CD14-positive monocyte (primary cell): ENCODE measurements at regions not wholly inside any gene's neighbourhood (a gene's known extent, or its start where the extent isn't known, plus 50 kb on each side); places are given as distances from the start of the nearest gene placed in this dataset.
A peak's percentile ranks its signal among the peaks of the same experiment; 100 is the strongest.

Experiments
- DNase-seq, 3 donors: peaks; one replicate each; pipeline ENCODE4 v3.0.0-alpha.2; 2011 to 2022
- H2AFZ ChIP-seq: 2 replicates; pipeline ENCODE4 v1.6.0; 2012; ENCODE audit warnings: mild to moderate bottlenecking, low read depth, low read length, inconsistent platforms; ENCODE audit not compliant: insufficient read depth, poor library complexity, severe bottlenecking
- H3K27ac ChIP-seq, 2 donors: 1 replicate in 1 of 2; 2 replicates in 1 of 2; pipeline ENCODE4 v1.5.1; 2012 to 2013; ENCODE audit warnings: low read length in 2 of 2, control low read depth in 1 of 2, inconsistent platforms in 1 of 2, low read depth in 1 of 2, mild to moderate bottlenecking in 1 of 2
- H3K27me3 ChIP-seq, 2 donors: one replicate each; pipeline versions ENCODE4 v1.6.0 to v1.6.1; 2011 to 2013; ENCODE audit warnings: low read length in 2 of 2; ENCODE audit not compliant: control insufficient read depth in 2 of 2, insufficient read depth in 2 of 2
- H3K36me3 ChIP-seq, 2 donors: replicated peaks in 1 of 2; 1 replicate in 1 of 2; 2 replicates in 1 of 2; pipeline versions ENCODE4 v1.5.1 to v1.6.1; 2012 to 2013; ENCODE audit warnings: low read length in 2 of 2, control low read depth in 1 of 2, inconsistent platforms in 1 of 2, mild to moderate bottlenecking in 1 of 2; ENCODE audit not compliant: insufficient read depth in 2 of 2, control insufficient read depth in 1 of 2
- H3K4me1 ChIP-seq, 2 donors: 1 replicate in 1 of 2; 2 replicates in 1 of 2; pipeline versions ENCODE4 v1.5.1 to v1.6.1; 2012 to 2013; ENCODE audit warnings: low read length in 2 of 2, control low read depth in 1 of 2, inconsistent platforms in 1 of 2, mild to moderate bottlenecking in 1 of 2, moderate library complexity in 1 of 2; ENCODE audit not compliant: insufficient read depth in 2 of 2, control insufficient read depth in 1 of 2
- H3K4me2 ChIP-seq: replicated peaks from 2 replicates; pipeline ENCODE3; 2012; ENCODE audit warnings: low read length, moderate library complexity, mild to moderate bottlenecking; ENCODE audit not compliant: poor library complexity, severe bottlenecking; ENCODE audit errors: extremely low read depth
- H3K4me3 ChIP-seq, 3 experiments: fragments of 200-600 bp in 1 of 3; sonication (generic) in 1 of 3; replicated peaks in 1 of 3; 1 replicate in 2 of 3; 2 replicates in 1 of 3; pipeline ENCODE4 v1.5.1; 2011 to 2013; ENCODE audit warnings: low read length in 3 of 3, mild to moderate bottlenecking in 3 of 3, control low read depth in 2 of 3, low read depth in 2 of 3, inconsistent platforms in 1 of 3, moderate library complexity in 1 of 3
- H3K79me2 ChIP-seq: 2 replicates; pipeline ENCODE4 v1.6.0; 2012; ENCODE audit warnings: mild to moderate bottlenecking, control low read depth, inconsistent platforms, low read length, moderate library complexity; ENCODE audit not compliant: insufficient read depth
- H3K9ac ChIP-seq: 2 replicates; pipeline ENCODE4 v1.6.0; 2017; ENCODE audit warnings: low read length, mild to moderate bottlenecking; ENCODE audit not compliant: insufficient read depth, poor library complexity, severe bottlenecking
- H3K9me3 ChIP-seq, 2 donors: replicated peaks in 1 of 2; 1 replicate in 1 of 2; 2 replicates in 1 of 2; pipeline versions ENCODE4 v1.5.1 to v1.6.1; 2012 to 2013; ENCODE audit warnings: low read length in 2 of 2, control low read depth in 1 of 2; ENCODE audit not compliant: control insufficient read depth in 1 of 2, insufficient read depth in 1 of 2
- H4K20me1 ChIP-seq: 2 replicates; pipeline ENCODE4 v1.6.0; 2012; ENCODE audit warnings: mild to moderate bottlenecking, low read length, control low read depth, moderate library complexity; ENCODE audit not compliant: insufficient read depth
- H3K27ac Mint-ChIP-seq, 7 donors: one replicate each; pipeline ENCODE4 v1.8.0; 2020; ENCODE audit warnings: mild to moderate bottlenecking in 7 of 7, mixed read lengths in 7 of 7, moderate library complexity in 6 of 7, inconsistent platforms in 2 of 7
- H3K27me3 Mint-ChIP-seq, 3 donors: one replicate each; pipeline ENCODE4 v1.8.0; 2021 to 2022; ENCODE audit warnings: low read depth in 3 of 3, mild to moderate bottlenecking in 3 of 3, mixed read lengths in 3 of 3, moderate library complexity in 3 of 3, inconsistent platforms in 1 of 3
- H3K36me3 Mint-ChIP-seq, 2 donors: one replicate each; pipeline ENCODE4 v1.8.0; 2020; ENCODE audit warnings: mixed read lengths in 2 of 2, inconsistent platforms in 1 of 2, mild to moderate bottlenecking in 1 of 2
- H3K4me1 Mint-ChIP-seq: one replicate; pipeline ENCODE4 v1.8.0; 2020; ENCODE audit warnings: mild to moderate bottlenecking, mixed read lengths
- H3K4me3 Mint-ChIP-seq, 2 donors: one replicate each; pipeline ENCODE4 v1.8.0; 2020; ENCODE audit warnings: mild to moderate bottlenecking in 2 of 2, mixed read lengths in 2 of 2, moderate library complexity in 1 of 2
- H3K9me3 Mint-ChIP-seq, 7 donors: one replicate each; pipeline ENCODE4 v1.8.0; 2020 to 2022; ENCODE audit warnings: mixed read lengths in 7 of 7, mild to moderate bottlenecking in 6 of 7, moderate library complexity in 6 of 7, inconsistent platforms in 2 of 7
- WGBS: methylation state at CpG from one replicate; pipeline ENCODE4 v1.1.5; 2013; ENCODE audit warnings: missing lambda C conversion rate; ENCODE audit not compliant: insufficient coverage; 5-methylcytosine and 5-hydroxymethylcytosine counted together
- intact Hi-C, 2 donors: fragments of 100-400 bp; cut with micrococcal nuclease; formaldehyde crosslinking; loops; one replicate each; pipeline versions ENCODE4 v1.15.0 to v1.15.1; 2023
- TF ChIP-seq, protein P1 (sequence below): fragments of 200-600 bp; IDR thresholded peaks from one replicate; pipeline ENCODE4 v1.8.0; 2022; ENCODE audit warnings: antibody characterized with exemption, mild to moderate bottlenecking

DNA sequence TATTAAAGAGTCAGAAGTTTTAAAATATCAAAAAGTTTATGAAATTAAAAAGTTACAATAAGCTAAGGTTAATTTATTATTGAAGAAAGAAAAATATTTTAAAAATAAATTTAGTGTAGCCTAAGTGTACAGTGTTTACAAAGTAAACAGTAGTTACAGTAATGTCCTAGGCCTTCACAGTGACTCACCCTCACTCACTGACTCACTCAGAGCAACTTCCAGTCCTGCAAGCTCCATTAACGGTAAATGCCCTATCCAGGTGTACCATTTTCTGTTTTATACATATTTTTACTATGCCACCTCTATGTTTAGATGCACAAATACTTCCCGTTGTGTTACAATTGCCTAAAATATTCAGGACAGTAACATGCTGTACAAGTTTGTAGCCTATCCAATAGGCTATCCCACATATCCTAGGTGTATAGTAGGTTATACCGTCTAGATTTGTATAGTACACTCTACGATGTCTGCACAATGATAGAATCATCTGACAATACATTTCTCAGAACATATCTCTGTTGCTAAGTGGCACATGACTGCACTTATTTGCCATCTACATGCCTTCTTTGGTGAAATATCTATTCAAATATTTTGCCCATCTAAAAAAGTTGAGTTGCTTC lies 67.2 kb upstream of the WSB1 start:
- no peak overlapping the region for H3K27ac Mint-ChIP-seq
- WGBS: no CpG with 5 or more reads among the region's 4 CpGs
- H3K4me1 ChIP-seq: no peaks in the 10 kb centered on the region
- peaks cover 0 to 4% (median 3%) of the 10 kb centered on the region in 3 donors for H3K27me3 Mint-ChIP-seq
- no peak overlapping the region for H3K27ac ChIP-seq
- no peaks in the 10 kb centered on the region for H3K9me3 ChIP-seq
- H2AFZ ChIP-seq: no peak overlapping the region
- no peaks in the 10 kb centered on the region for H4K20me1 ChIP-seq
- peak in 2 of 3 donors; percentile 30 to 61 for DNase-seq
- no peak overlapping the region for H3K4me2 ChIP-seq
- peaks cover 2% of the 10 kb centered on the region for H3K4me1 Mint-ChIP-seq
- no peak overlapping the region for H3K9ac ChIP-seq
- no peaks in the 10 kb centered on the region for H3K27me3 ChIP-seq
- H3K36me3 Mint-ChIP-seq: peaks cover 0 to 2% of the 10 kb centered on the region in 2 donors
- intact Hi-C loops: no loop called here
- TF ChIP-seq, protein P1, sequence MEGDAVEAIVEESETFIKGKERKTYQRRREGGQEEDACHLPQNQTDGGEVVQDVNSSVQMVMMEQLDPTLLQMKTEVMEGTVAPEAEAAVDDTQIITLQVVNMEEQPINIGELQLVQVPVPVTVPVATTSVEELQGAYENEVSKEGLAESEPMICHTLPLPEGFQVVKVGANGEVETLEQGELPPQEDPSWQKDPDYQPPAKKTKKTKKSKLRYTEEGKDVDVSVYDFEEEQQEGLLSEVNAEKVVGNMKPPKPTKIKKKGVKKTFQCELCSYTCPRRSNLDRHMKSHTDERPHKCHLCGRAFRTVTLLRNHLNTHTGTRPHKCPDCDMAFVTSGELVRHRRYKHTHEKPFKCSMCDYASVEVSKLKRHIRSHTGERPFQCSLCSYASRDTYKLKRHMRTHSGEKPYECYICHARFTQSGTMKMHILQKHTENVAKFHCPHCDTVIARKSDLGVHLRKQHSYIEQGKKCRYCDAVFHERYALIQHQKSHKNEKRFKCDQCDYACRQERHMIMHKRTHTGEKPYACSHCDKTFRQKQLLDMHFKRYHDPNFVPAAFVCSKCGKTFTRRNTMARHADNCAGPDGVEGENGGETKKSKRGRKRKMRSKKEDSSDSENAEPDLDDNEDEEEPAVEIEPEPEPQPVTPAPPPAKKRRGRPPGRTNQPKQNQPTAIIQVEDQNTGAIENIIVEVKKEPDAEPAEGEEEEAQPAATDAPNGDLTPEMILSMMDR: no peak
- H3K36me3 ChIP-seq: no peaks in the 10 kb centered on the region
- no peak overlapping the region for H3K4me3 Mint-ChIP-seq
- H3K4me3 ChIP-seq: no peak overlapping the region
- no peaks in the 10 kb centered on the region for H3K79me2 ChIP-seq
- H3K9me3 Mint-ChIP-seq: peaks cover 0 to 10% (median 4%) of the 10 kb centered on the region in 7 donors

DNA sequence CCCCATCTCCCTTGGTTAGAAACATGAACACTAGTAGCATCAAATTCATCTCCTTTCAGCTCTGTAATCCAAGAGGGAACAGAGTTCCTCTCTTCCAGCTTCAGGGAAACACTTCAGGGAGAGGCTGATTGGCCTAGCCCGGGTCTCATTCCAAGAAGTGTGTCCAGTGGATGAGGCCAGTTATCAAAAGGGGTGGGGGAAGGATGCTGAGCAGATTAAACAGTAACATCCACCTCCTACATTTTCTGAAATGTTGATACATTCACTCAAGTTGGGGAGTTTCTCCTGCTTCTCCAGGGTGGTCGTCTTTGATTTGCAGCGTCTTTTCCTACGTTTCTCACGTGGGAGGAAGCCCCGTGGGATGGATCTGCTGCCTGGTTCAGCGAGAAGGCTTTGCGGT lies 62.9 kb upstream of the WSB1 start:
- peaks cover 0 to 2% (median 0%) of the 10 kb centered on the region in 3 donors for H3K27me3 Mint-ChIP-seq
- Histone ChIP-seq H3K4me3 (no peak overlapping the region), H3K9ac (no peak overlapping the region), H4K20me1 (no peaks in the 10 kb centered on the region), H2AFZ (no peak overlapping the region), H3K4me1 (peaks cover 18 to 20% of the 10 kb centered on the region in 2 donors), H3K27ac (no peak overlapping the region), H3K27me3 (no peaks in the 10 kb centered on the region), H3K79me2 (no peaks in the 10 kb centered on the region), H3K4me2 (no peak overlapping the region), H3K36me3 (no peaks in the 10 kb centered on the region), H3K9me3 (no peaks in the 10 kb centered on the region)
- no peak overlapping the region for H3K4me3 Mint-ChIP-seq
- TF ChIP-seq, protein P1: no peak
- no peak overlapping the region for H3K27ac Mint-ChIP-seq
- H3K36me3 Mint-ChIP-seq: no peaks in the 10 kb centered on the region
- intact Hi-C loops: no loop called here
- no peaks in the 10 kb centered on the region for H3K9me3 Mint-ChIP-seq
- DNase-seq: no peak
- peaks cover 21% of the 10 kb centered on the region for H3K4me1 Mint-ChIP-seq
- WGBS: 89% methylated on average over 7 of the region's 8 CpGs
